C4-2B (cell line): ENCODE measurements at regions not wholly inside any gene's neighbourhood (a gene's known extent, or its start where the extent isn't known, plus 50 kb on each side); places are given as distances from the start of the nearest gene placed in this dataset.

Experiments used
- H3K27ac ChIP-seq: fragments of 450-650 bp; 2 replicates; pipeline ENCODE4 v1.5.1; 2017
- CTCF ChIP-seq: fragments of 450-650 bp; conservative IDR thresholded peaks from 2 replicates; pipeline ENCODE4 v1.5.1; 2017; ENCODE audit warnings: mild to moderate bottlenecking
- ZFX ChIP-seq: fragments of 450-650 bp; IDR thresholded peaks from 2 replicates; pipeline ENCODE4 v1.6.1; 2017

- H3K27ac ChIP-seq = no peak overlapping the region
- TF ChIP-seq CTCF (no peak), ZFX (no peak)
Measured at GRCh38 chr2:221857719-221858118, 285.6 kb upstream of the EPHA4 start.

- H3K27ac ChIP-seq = no peak overlapping the region
Measured at GRCh38 chr2:221853297-221853696, 281.2 kb upstream of the EPHA4 start.

GRCh38 chr2:221851531-221852045, 279.5 kb upstream of the EPHA4 start:
- no peak overlapping the region for H3K27ac ChIP-seq
- TF ChIP-seq ZFX = no peak
- TF ChIP-seq CTCF = no peak

More at GRCh38 chr2:221853297-221853696, 281.2 kb upstream of the EPHA4 start:
- no peak for TF ChIP-seq ZFX
- TF ChIP-seq CTCF = no peak

- no peak for TF ChIP-seq ZFX
- no peak for TF ChIP-seq CTCF
- no peak overlapping the region for H3K27ac ChIP-seq
Measured at GRCh38 chr2:221850076-221850475, 278.0 kb upstream of the EPHA4 start.

- no peak for TF ChIP-seq CTCF
- TF ChIP-seq ZFX = no peak
- no peak overlapping the region for H3K27ac ChIP-seq
Measured at GRCh38 chr2:221848286-221848685, 276.2 kb upstream of the EPHA4 start.

- H3K27ac ChIP-seq = no peak overlapping the region
- TF ChIP-seq ZFX (no peak), CTCF (no peak)
Measured at GRCh38 chr2:221845021-221845365, 272.9 kb upstream of the EPHA4 start.

GRCh38 chr2:221844212-221845020, 272.3 kb upstream of the EPHA4 start:
- no peak for TF ChIP-seq CTCF
- TF ChIP-seq ZFX = no peak
- no peak overlapping the region for H3K27ac ChIP-seq
